ENCODE measurements at regions not wholly inside any gene's neighbourhood (a gene's known extent, or its start where the extent isn't known, plus 50 kb on each side); places are given as distances from the start of the nearest gene placed in this dataset.

DNA sequence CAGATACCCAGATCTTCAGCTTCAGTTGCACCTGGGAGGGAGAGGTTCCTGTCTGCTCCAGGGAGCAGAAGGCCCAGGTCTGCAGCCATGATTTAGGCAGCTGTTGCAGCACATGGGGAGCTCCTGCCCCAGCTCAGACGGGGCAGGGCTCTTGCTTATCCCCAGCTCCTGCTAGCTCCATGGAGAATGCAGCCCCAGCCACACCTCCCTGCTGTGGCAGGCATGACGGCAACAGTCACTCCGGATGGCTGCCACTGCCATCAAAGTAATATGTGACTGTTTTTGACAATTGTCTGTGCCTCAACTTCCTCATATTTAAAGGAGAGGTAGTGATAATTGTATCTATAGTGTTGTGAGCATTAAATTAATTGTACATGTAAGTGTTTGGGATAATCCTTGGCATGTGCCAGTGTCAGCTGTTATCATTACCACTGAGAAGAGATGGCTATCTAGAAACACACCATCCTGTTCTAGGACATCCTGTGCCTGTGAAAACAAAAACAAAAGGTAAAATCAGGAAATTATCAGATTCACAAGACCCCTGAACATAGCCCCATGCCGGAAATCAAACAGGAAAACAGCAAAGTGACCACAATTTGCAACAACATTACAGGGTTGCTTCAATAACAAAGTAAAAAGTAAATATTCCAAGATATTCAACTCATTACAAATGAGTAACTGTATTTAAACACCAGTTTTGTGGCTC is 1048.8 kb upstream of the ACO1 start:
- TF ChIP-seq, protein P1, sequence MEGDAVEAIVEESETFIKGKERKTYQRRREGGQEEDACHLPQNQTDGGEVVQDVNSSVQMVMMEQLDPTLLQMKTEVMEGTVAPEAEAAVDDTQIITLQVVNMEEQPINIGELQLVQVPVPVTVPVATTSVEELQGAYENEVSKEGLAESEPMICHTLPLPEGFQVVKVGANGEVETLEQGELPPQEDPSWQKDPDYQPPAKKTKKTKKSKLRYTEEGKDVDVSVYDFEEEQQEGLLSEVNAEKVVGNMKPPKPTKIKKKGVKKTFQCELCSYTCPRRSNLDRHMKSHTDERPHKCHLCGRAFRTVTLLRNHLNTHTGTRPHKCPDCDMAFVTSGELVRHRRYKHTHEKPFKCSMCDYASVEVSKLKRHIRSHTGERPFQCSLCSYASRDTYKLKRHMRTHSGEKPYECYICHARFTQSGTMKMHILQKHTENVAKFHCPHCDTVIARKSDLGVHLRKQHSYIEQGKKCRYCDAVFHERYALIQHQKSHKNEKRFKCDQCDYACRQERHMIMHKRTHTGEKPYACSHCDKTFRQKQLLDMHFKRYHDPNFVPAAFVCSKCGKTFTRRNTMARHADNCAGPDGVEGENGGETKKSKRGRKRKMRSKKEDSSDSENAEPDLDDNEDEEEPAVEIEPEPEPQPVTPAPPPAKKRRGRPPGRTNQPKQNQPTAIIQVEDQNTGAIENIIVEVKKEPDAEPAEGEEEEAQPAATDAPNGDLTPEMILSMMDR (IDR thresholded peaks at IDR 0.05), result no peak
- TF ChIP-seq EZH2 (IDR thresholded peaks at IDR 0.05) (no peak), EZH2phosphoT487 (IDR thresholded peaks at IDR 0.05) (no peak)

Data from neural progenitor cell (in vitro differentiated cells).